ENCODE measurements at regions not wholly inside any gene's neighbourhood (a gene's known extent, or its start where the extent isn't known, plus 50 kb on each side); places are given as distances from the start of the nearest gene placed in this dataset.
A peak's percentile ranks its signal among the peaks of the same experiment; 100 is the strongest.
"Not testable (repeated sequence)": the region's sequence is repeated elsewhere in the genome, so short reads cannot be mapped to it uniquely, and the experiment has no call there.

DNA sequence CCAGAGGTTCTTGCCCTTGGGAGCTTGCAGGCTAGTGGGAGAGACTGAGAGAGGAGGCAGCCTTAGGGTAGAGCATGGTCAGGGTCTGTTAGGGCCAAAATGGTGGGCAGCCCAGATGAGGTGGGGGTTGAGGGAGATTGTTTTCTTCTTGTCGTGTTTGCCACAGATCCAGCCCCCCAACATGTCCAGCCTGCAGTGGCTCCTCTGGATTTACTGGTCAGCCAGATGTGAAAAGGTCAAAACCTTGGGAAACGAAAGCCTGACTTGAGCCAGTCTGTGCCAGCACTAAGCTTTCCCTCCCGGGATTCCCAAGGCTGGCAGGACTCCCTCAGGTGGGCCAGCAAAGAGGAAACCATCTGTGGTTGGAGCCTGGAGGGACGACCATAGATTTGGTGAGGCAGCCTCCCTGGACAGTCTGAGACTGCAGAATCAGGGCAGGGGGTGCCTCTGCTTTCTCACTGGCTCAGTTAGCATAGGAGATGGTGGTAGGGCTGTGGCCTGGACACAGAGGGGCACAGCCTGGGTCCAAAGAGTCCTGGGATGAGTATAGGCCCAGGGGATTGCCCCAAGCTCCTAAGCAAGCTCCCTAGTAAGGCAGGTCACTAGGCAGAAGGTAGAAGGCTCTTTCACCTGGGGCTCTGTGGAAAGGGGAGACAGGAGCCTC is 51.2 kb upstream of the PRR23C start:
- DNase-seq: no peak

DNA sequence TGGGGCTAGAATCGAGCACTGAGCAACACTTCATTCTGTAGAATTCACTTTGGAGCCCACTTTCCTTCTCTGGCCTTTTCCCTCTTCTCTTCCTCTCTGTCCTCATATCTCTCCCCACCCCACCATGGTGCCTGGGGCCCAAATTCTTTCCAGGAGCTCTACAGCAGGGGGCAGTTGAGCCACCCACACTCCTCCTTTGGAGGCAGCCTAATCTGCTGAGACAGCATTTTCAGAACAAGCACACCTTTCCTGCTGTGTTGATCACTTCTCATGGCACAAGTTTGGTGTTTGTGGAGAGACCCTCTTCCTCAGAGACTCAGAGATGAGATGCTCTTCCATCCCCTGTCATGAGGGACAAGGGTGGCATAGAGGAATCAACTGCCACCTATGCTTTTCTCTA is 52.0 kb upstream of the PRR23C start:
- no peak for DNase-seq

GRCh38 chr3:139098391-139098790 is 53.7 kb upstream of the PRR23C start:
- DNase-seq: no peak

- no peak for DNase-seq
These were observed 55.5 kb upstream of the PRR23C start for GRCh38 chr3:139099968-139100817.

GRCh38 chr3:139100821-139101220 is 56.1 kb upstream of the PRR23C start:
- no peak for DNase-seq

- DNase-seq: no peak
These were observed 56.7 kb upstream of the PRR23C start for GRCh38 chr3:139101396-139101795.

DNA sequence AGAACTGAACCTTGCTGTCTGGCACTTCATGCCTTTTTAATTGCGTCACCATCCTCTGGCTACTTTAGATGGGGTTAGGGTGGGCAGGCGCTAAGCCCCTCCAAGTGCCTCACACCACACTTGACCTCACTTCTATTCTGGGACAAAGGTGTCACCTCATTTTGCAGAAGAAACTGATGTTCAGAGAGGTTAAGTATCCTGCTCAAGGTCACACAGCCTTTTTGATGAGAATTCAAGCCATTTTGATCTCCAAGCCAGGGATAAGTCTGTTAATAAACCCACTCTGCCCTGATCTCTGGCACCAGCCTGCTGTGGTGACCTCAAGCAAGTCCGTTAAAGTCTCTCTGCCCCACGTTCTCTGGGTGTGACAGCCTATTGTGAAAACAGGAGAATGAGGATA is 58.8 kb upstream of the PRR23C start:
- DNase-seq: no peak

- no peak for DNase-seq
These were observed 59.4 kb upstream of the PRR23C start for GRCh38 chr3:139104062-139104461.

DNA sequence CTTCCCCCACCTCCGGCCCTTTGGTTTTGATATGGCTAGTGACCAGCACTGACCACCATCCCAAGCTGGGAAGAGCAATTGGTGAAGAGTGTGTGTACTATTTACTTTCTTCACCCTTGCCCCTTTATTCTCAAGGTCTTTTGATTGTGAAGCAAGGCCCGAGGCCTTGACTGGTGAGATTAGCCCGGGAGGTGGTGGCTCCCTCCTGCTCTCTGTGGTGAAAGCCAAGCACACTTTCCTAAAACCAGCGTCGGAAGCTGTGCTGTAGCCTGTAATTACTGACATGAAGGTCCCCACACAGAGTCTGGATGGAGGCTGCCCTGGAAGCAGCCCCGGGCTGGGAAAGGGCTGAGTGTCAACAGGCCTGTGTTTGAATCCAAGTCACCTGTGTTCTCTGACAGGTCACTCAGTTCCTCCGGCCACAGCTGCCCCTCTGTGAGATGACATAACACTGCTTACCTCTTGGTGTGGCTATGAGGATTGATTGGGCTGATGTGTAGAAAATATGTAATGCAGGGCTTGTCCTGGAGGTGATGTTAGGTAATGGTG is 60.5 kb upstream of the PRR23C start:
- no peak for DNase-seq

- no peak for DNase-seq
These were observed 61.6 kb upstream of the PRR23C start for GRCh38 chr3:139106013-139106932.

GRCh38 chr3:139107424-139108252 is 62.9 kb upstream of the PRR23C start:
- DNase-seq: no peak

- no peak for DNase-seq
These were observed 63.7 kb upstream of the PRR23C start for GRCh38 chr3:139108253-139108969.

GRCh38 chr3:139109271-139109670 is 64.6 kb upstream of the PRR23C start:
- no peak for DNase-seq

- DNase-seq: no peak
These were observed 65.6 kb upstream of the PRR23C start for GRCh38 chr3:139110072-139110830.

- DNase-seq: not testable (repeated sequence)
These were observed 66.2 kb upstream of the PRR23C start for GRCh38 chr3:139110929-139111328.

GRCh38 chr3:139111392-139112229 is 66.9 kb upstream of the PRR23C start:
- peak; percentile 80 for DNase-seq

GRCh38 chr3:139112230-139112558 is 67.5 kb upstream of the PRR23C start:
- no peak for DNase-seq

- peak; percentile 49 for DNase-seq
These were observed 68.7 kb upstream of the PRR23C start for GRCh38 chr3:139113231-139113992.

GRCh38 chr3:139113993-139114375 is 69.3 kb upstream of the PRR23C start:
- no peak for DNase-seq

Data from OCI-M1 (cell line).